GM18498 (cell line): ENCODE measurements at regions not wholly inside any gene's neighbourhood (a gene's known extent, or its start where the extent isn't known, plus 50 kb on each side); places are given as distances from the start of the nearest gene placed in this dataset.

Source experiments
- ATAC-seq: cut with Tn5 transposase; IDR thresholded peaks from one replicate; pipeline ENCODE4 v1.9.1; 2021; ENCODE audit warnings: mild to moderate bottlenecking, moderate library complexity; ENCODE audit not compliant: unreplicated experiment

- no peak for ATAC-seq
Observed at GRCh38 chr2:222993920-222994650, 57.9 kb upstream of the KCNE4 start.

DNA sequence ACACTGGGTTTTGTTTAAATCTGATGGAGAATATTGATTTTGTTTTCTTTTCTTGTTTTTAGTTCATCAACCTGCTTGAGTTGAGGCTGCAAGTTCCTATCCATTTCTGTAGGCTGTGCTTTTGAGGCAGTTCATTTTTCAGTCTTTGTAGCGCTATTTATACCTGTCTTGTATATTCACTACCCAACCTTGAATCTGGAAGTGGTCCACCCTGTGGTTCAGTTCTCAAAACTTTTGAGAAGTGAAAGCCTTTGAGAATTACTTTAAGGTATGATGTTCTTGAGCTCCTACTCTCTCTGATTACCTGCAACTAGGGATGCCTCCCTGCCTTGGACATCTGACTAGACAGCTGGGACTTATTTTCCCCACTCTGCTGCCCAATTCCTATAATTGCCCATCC, 53.5 kb upstream of the KCNE4 start:
- peak; percentile 72 for ATAC-seq

DNA sequence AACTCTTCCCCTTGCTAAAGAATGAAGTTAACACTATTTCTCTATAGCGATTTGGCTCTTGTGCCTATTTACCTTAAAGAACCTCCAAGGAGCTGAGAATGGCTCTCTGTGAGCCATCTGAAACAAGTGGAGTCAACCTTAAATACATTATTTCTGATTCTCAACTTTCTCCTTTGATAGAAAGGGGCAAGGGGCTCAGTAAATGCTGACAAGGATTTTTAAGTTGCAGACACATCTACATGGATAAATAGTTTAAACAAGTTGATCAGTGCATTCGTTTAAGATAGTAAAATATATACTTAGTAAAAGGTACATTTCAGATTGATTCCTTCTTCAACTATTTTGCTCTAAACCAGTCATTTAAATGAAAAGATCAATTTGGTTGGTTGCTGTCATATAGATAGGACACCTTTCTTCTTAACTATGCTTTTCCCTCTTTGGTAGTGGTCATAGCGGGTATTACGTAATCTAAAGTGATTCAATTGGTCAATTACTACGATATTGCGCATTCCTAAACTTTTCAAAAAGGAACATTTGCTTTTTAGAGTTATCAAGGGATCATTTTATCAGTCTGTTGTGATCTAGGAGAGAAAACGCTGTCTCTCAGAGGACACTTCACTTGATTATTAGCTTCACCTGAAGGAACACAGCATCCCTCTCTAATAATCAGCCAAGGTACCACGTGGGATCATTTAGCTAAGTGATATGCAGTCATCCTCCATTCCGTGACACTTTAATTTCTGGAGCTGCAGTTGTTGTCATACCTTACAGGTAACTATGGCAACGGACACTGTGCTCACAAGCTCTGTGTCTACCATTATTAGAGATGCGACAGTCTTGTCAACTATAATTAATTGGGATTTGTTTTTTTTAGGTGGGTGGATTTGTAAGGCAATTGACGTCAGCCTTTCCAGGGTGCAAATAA, 50.9 kb upstream of the KCNE4 start:
- ATAC-seq, result no peak

- ATAC-seq, result no peak
Observed at GRCh38 chr2:223001797-223002175, 50.2 kb upstream of the KCNE4 start.
